DND-41 (cell line): ENCODE measurements at regions not wholly inside any gene's neighbourhood (a gene's known extent, or its start where the extent isn't known, plus 50 kb on each side); places are given as distances from the start of the nearest gene placed in this dataset.

Experiments used
- EZH2 ChIP-seq: IDR thresholded peaks from 3 replicates; pipeline ENCODE4 v1.6.1; 2012; ENCODE audit warnings: borderline replicate concordance, low read depth, mild to moderate bottlenecking, moderate library complexity, low read length, inconsistent platforms; ENCODE audit not compliant: severe bottlenecking
- TF ChIP-seq, protein P1 (sequence below): IDR thresholded peaks from 2 replicates; pipeline ENCODE4 v1.5.1; 2012; ENCODE audit warnings: borderline replicate concordance, low read length, moderate library complexity, mild to moderate bottlenecking; ENCODE audit not compliant: poor library complexity, severe bottlenecking; ENCODE audit errors: extremely low read depth

DNA sequence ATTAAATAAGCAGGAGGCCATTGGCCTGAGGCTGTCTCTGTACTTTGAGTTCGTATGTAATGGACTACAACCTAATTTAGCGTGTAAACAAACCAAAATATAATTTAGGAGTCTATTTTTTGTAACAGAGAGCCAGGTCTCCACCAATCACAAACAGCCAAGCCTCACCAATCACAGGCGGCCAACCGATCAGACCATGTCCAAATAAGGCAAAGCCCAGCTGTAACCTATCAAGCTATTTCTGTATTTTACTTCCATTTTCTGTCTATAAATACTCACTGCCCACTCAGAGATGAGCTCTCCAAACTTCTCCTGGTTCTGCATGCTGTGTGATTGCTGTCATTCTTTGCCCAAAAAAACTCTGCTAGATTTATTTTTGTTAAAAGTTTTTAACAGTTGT is 322.7 kb downstream of the NPIPA8 start:
- TF ChIP-seq, protein P1, sequence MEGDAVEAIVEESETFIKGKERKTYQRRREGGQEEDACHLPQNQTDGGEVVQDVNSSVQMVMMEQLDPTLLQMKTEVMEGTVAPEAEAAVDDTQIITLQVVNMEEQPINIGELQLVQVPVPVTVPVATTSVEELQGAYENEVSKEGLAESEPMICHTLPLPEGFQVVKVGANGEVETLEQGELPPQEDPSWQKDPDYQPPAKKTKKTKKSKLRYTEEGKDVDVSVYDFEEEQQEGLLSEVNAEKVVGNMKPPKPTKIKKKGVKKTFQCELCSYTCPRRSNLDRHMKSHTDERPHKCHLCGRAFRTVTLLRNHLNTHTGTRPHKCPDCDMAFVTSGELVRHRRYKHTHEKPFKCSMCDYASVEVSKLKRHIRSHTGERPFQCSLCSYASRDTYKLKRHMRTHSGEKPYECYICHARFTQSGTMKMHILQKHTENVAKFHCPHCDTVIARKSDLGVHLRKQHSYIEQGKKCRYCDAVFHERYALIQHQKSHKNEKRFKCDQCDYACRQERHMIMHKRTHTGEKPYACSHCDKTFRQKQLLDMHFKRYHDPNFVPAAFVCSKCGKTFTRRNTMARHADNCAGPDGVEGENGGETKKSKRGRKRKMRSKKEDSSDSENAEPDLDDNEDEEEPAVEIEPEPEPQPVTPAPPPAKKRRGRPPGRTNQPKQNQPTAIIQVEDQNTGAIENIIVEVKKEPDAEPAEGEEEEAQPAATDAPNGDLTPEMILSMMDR = no peak
- TF ChIP-seq EZH2 = no peak
